ENCODE measurements at regions not wholly inside any gene's neighbourhood (a gene's known extent, or its start where the extent isn't known, plus 50 kb on each side); places are given as distances from the start of the nearest gene placed in this dataset.

DNA sequence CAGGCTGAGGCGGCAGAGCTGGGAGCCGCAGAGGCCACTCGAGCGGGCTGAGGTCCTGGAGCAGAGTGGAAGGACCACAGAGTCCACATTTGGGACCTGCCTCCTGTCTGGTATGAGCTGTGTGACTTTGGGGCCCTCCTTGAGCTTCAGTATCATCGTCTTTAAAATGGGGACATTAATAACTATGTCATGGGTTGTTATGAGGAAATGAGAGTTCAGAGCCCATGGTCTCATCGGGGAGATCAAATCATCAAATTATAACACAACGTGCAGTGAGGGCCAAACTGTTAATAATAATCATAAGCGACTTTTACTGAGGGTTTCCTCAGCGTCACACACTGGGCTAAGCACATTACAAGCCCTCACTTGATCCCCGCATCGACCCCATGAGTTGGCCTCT is 49.9 kb upstream of the CCDC167 start:
- TF ChIP-seq CTCF (IDR thresholded peaks at IDR 0.05; ENCODE audit: poor library complexity), result no peak
- no peak for TF ChIP-seq EZH2phosphoT487 (IDR thresholded peaks at IDR 0.05; ENCODE audit: low read depth, severe bottlenecking, unreplicated experiment)
